ENCODE measurements at regions not wholly inside any gene's neighbourhood (a gene's known extent, or its start where the extent isn't known, plus 50 kb on each side); places are given as distances from the start of the nearest gene placed in this dataset.

GRCh38 chr17:70678889-70679288, 509.6 kb downstream of the KCNJ2 start:
- TF ChIP-seq CTCF (conservative IDR thresholded peaks at IDR 0.05; ENCODE audit: low read length) = no peak
- TF ChIP-seq EZH2phosphoT487 (IDR thresholded peaks at IDR 0.05; ENCODE audit: borderline replicate concordance) = no peak

All from Loucy (cell line).